Activated CD4-positive, alpha-beta memory T cell treated with anti-CD3 and anti-CD28 coated beads for 36 hours (primary cell): ENCODE measurements at regions not wholly inside any gene's neighbourhood (a gene's known extent, or its start where the extent isn't known, plus 50 kb on each side); places are given as distances from the start of the nearest gene placed in this dataset.

ENCODE experiments used
- CTCF ChIA-PET: fragments of 350-600 bp; sonication (Branson Sonifier 250); formaldehyde crosslinking; loops from one replicate; lab custom pipeline; 2021; ENCODE audit warnings: antibody characterized with exemption, inconsistent platforms; lab: Charles Lee
- POLR2A ChIA-PET: fragments of 350-600 bp; sonication (Branson Sonifier 250); formaldehyde crosslinking; loops from one replicate; lab custom pipeline; 2021; ENCODE audit warnings: antibody characterized with exemption; lab: Charles Lee
- DNase-seq: peaks from one replicate; pipeline ENCODE4 v3.0.0-alpha.2; 2020
- H3K27ac Mint-ChIP-seq: one replicate; pipeline ENCODE4 v1.8.0; 2021; ENCODE audit warnings: mixed read lengths
- H3K27me3 Mint-ChIP-seq: one replicate; pipeline ENCODE4 v1.8.0; 2021; ENCODE audit warnings: mixed read lengths
- H3K36me3 Mint-ChIP-seq: one replicate; pipeline ENCODE4 v1.8.0; 2021; ENCODE audit warnings: mixed read lengths
- H3K4me1 Mint-ChIP-seq: one replicate; pipeline ENCODE4 v1.8.0; 2021; ENCODE audit warnings: low read depth, mixed read lengths
- H3K4me3 Mint-ChIP-seq: one replicate; pipeline ENCODE4 v1.8.0; 2021; ENCODE audit warnings: mild to moderate bottlenecking, mixed read lengths
- H3K9me3 Mint-ChIP-seq: one replicate; pipeline ENCODE4 v1.8.0; 2021; ENCODE audit warnings: mixed read lengths
- intact Hi-C: fragments of 100-400 bp; cut with micrococcal nuclease; formaldehyde crosslinking; loops from one replicate; pipeline ENCODE4 v1.15.1; 2023

- H3K4me3 Mint-ChIP-seq = no peak overlapping the region
- H3K4me1 Mint-ChIP-seq = no peaks in the 10 kb centered on the region
- intact Hi-C loops = no loop called here
- H3K36me3 Mint-ChIP-seq = no peaks in the 10 kb centered on the region
- no peak overlapping the region for H3K27ac Mint-ChIP-seq
- peaks cover 13% of the 10 kb centered on the region for H3K9me3 Mint-ChIP-seq
- no peak for DNase-seq
- no peaks in the 10 kb centered on the region for H3K27me3 Mint-ChIP-seq
- ChIA-PET CTCF (no interaction called here), POLR2A (no interaction called here)
Measured at GRCh38 chr2:150866431-150866830, 379.0 kb upstream of the RND3 start.

- POLR2A ChIA-PET = no interaction called here
- Mint-ChIP-seq H3K4me3 (no peak overlapping the region), H3K27me3 (no peaks in the 10 kb centered on the region), H3K9me3 (peaks cover 13% of the 10 kb centered on the region), H3K4me1 (no peaks in the 10 kb centered on the region), H3K36me3 (no peaks in the 10 kb centered on the region), H3K27ac (no peak overlapping the region)
- intact Hi-C loops = no loop called here
- CTCF ChIA-PET = no interaction called here
- no peak for DNase-seq
Measured at GRCh38 chr2:150863691-150864090, 376.2 kb upstream of the RND3 start.

- Mint-ChIP-seq H3K27ac (no peak overlapping the region), H3K4me3 (no peak overlapping the region), H3K4me1 (no peaks in the 10 kb centered on the region), H3K36me3 (no peaks in the 10 kb centered on the region), H3K9me3 (peaks cover 13% of the 10 kb centered on the region), H3K27me3 (no peaks in the 10 kb centered on the region)
- POLR2A ChIA-PET = no interaction called here
- intact Hi-C loops = no loop called here
- CTCF ChIA-PET = no interaction called here
- no peak for DNase-seq
Measured at GRCh38 chr2:150860301-150860700, 372.8 kb upstream of the RND3 start.

- no peak for DNase-seq
- ChIA-PET CTCF (no interaction called here), POLR2A (no interaction called here)
- Mint-ChIP-seq H3K27me3 (no peaks in the 10 kb centered on the region), H3K9me3 (peaks cover 11% of the 10 kb centered on the region), H3K4me3 (no peak overlapping the region), H3K36me3 (no peaks in the 10 kb centered on the region), H3K27ac (no peak overlapping the region), H3K4me1 (no peaks in the 10 kb centered on the region)
- intact Hi-C loops = no loop called here
Measured at GRCh38 chr2:150859877-150860276, 372.4 kb upstream of the RND3 start.

- Mint-ChIP-seq H3K9me3 (peaks cover 4% of the 10 kb centered on the region), H3K36me3 (no peaks in the 10 kb centered on the region), H3K27ac (no peak overlapping the region), H3K27me3 (no peaks in the 10 kb centered on the region), H3K4me1 (no peaks in the 10 kb centered on the region), H3K4me3 (no peak overlapping the region)
- POLR2A ChIA-PET = no interaction called here
- DNase-seq = no peak
- intact Hi-C loops = no loop called here
- CTCF ChIA-PET = no interaction called here
Measured at GRCh38 chr2:150859162-150859561, 371.7 kb upstream of the RND3 start.

GRCh38 chr2:150858382-150858781 lies 370.9 kb upstream of the RND3 start:
- DNase-seq = no peak
- intact Hi-C loops = no loop called here
- no peaks in the 10 kb centered on the region for H3K4me1 Mint-ChIP-seq
- H3K27me3 Mint-ChIP-seq = no peaks in the 10 kb centered on the region
- H3K9me3 Mint-ChIP-seq = no peaks in the 10 kb centered on the region
- no peak overlapping the region for H3K4me3 Mint-ChIP-seq
- no peaks in the 10 kb centered on the region for H3K36me3 Mint-ChIP-seq
- no peak overlapping the region for H3K27ac Mint-ChIP-seq
- ChIA-PET POLR2A (no interaction called here), CTCF (no interaction called here)

- POLR2A ChIA-PET = no interaction called here
- CTCF ChIA-PET = no interaction called here
Measured at GRCh38 chr2:150856596-150857281, 369.3 kb upstream of the RND3 start.

GRCh38 chr2:150853263-150853662 lies 365.8 kb upstream of the RND3 start:
- Mint-ChIP-seq H3K4me1 (no peaks in the 10 kb centered on the region), H3K27ac (no peak overlapping the region), H3K9me3 (no peaks in the 10 kb centered on the region), H3K4me3 (no peak overlapping the region), H3K27me3 (no peaks in the 10 kb centered on the region), H3K36me3 (no peaks in the 10 kb centered on the region)
- intact Hi-C loops = no loop called here
- DNase-seq = no peak
- POLR2A ChIA-PET = no interaction called here
- CTCF ChIA-PET = no interaction called here

More at GRCh38 chr2:150856596-150857281, 369.3 kb upstream of the RND3 start:
- intact Hi-C loops = no loop called here
- Mint-ChIP-seq H3K27ac (no peak overlapping the region), H3K4me1 (no peaks in the 10 kb centered on the region), H3K36me3 (no peaks in the 10 kb centered on the region), H3K4me3 (no peak overlapping the region), H3K27me3 (no peaks in the 10 kb centered on the region), H3K9me3 (no peaks in the 10 kb centered on the region)
- DNase-seq = no peak

- intact Hi-C loops = no loop called here
- Mint-ChIP-seq H3K9me3 (no peaks in the 10 kb centered on the region), H3K36me3 (no peaks in the 10 kb centered on the region), H3K27ac (no peak overlapping the region), H3K27me3 (no peaks in the 10 kb centered on the region), H3K4me3 (no peak overlapping the region), H3K4me1 (no peaks in the 10 kb centered on the region)
- POLR2A ChIA-PET = no interaction called here
- CTCF ChIA-PET = interaction anchor here (1.2 kb wide), 1 partner anchor 32 kb away, joined by 4 read pairs; no protein-coding TSS in a partner anchor
- DNase-seq = no peak
Measured at GRCh38 chr2:150850641-150851040, 363.2 kb upstream of the RND3 start.

GRCh38 chr2:150847578-150847977 lies 360.1 kb upstream of the RND3 start:
- H3K9me3 Mint-ChIP-seq = no peaks in the 10 kb centered on the region
- no peak overlapping the region for H3K4me3 Mint-ChIP-seq
- CTCF ChIA-PET = no interaction called here
- no peaks in the 10 kb centered on the region for H3K4me1 Mint-ChIP-seq
- POLR2A ChIA-PET = no interaction called here
- intact Hi-C loops = no loop called here
- no peaks in the 10 kb centered on the region for H3K36me3 Mint-ChIP-seq
- H3K27me3 Mint-ChIP-seq = no peaks in the 10 kb centered on the region
- no peak for DNase-seq
- H3K27ac Mint-ChIP-seq = no peak overlapping the region

- no peaks in the 10 kb centered on the region for H3K9me3 Mint-ChIP-seq
- no peak overlapping the region for H3K27ac Mint-ChIP-seq
- no peak for DNase-seq
- CTCF ChIA-PET = no interaction called here
- no peaks in the 10 kb centered on the region for H3K27me3 Mint-ChIP-seq
- H3K4me1 Mint-ChIP-seq = no peaks in the 10 kb centered on the region
- H3K36me3 Mint-ChIP-seq = no peaks in the 10 kb centered on the region
- POLR2A ChIA-PET = no interaction called here
- H3K4me3 Mint-ChIP-seq = no peak overlapping the region
- intact Hi-C loops = no loop called here
Measured at GRCh38 chr2:150846691-150847090, 359.2 kb upstream of the RND3 start.

GRCh38 chr2:150832686-150833085 lies 345.2 kb upstream of the RND3 start:
- no peak overlapping the region for H3K27ac Mint-ChIP-seq
- no peaks in the 10 kb centered on the region for H3K4me1 Mint-ChIP-seq
- no peak overlapping the region for H3K4me3 Mint-ChIP-seq
- H3K27me3 Mint-ChIP-seq = no peaks in the 10 kb centered on the region
- ChIA-PET CTCF (no interaction called here), POLR2A (no interaction called here)
- DNase-seq = no peak
- intact Hi-C loops = no loop called here
- peaks cover 3% of the 10 kb centered on the region for H3K9me3 Mint-ChIP-seq
- H3K36me3 Mint-ChIP-seq = no peaks in the 10 kb centered on the region

GRCh38 chr2:150824118-150824517 lies 336.7 kb upstream of the RND3 start:
- CTCF ChIA-PET = no interaction called here
- no peaks in the 10 kb centered on the region for H3K9me3 Mint-ChIP-seq
- H3K4me1 Mint-ChIP-seq = no peaks in the 10 kb centered on the region

More at GRCh38 chr2:150824118-150824517, 336.7 kb upstream of the RND3 start:
- intact Hi-C loops = no loop called here
- Mint-ChIP-seq H3K27me3 (peaks cover 4% of the 10 kb centered on the region), H3K27ac (no peak overlapping the region), H3K36me3 (no peaks in the 10 kb centered on the region), H3K4me3 (no peak overlapping the region)
- no peak for DNase-seq
- POLR2A ChIA-PET = no interaction called here
